ENCODE measurements at regions not wholly inside any gene's neighbourhood (a gene's known extent, or its start where the extent isn't known, plus 50 kb on each side); places are given as distances from the start of the nearest gene placed in this dataset.

- DNase-seq (ENCODE audit: low read depth in 4 of 4, low spot score in 1 of 4) = no peak
Observed at GRCh38 chr2:21920721-21921120, 797.0 kb downstream of the TDRD15 start.

- DNase-seq (ENCODE audit: low read depth in 4 of 4, low spot score in 1 of 4) = no peak
Observed at GRCh38 chr2:21924640-21925285, 801.0 kb downstream of the TDRD15 start.

GRCh38 chr2:21928292-21928691 lies 804.5 kb downstream of the TDRD15 start:
- DNase-seq (ENCODE audit: low read depth in 4 of 4, low spot score in 1 of 4) = no peak

DNA sequence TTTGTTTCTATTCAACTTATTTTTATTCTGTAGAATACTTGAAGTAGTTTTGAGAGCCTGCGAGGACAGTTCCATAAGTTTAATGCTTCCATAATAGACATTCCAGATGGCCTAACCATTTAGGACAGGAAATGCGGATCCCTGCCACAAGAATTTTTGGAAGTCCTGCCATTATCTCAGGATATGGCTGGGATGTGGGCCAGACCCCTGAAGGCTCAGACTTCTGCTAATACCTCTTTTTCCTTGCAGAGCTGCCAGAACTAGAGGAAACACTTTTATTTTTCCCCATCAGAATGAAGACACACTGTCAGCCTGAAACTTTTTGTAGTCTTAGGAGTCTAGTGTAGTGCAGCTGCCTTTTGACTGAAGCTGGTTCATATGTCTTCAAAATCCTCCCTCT lies 806.5 kb downstream of the TDRD15 start:
- DNase-seq (ENCODE audit: low read depth in 4 of 4, low spot score in 1 of 4) = no peak

DNA sequence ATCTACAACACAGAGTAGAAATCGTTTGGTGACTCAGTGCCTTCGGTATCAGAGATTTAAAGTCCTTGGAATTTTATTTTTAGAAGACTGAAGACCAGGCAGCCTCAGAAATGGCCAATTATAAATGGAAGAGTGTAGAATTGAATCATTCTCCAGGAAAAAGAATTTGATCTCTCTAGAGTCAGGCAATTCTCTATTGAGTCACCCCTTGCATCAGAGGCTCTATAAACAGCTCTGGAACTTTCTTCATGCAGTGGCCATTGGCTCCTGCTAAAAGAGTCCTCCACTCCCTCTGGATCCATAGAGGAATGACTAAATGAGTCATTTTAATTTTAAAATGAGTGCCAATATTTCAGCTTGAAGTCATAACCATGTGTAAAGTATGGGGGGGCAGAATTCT lies 816.2 kb downstream of the TDRD15 start:
- DNase-seq (ENCODE audit: low read depth in 4 of 4, low spot score in 1 of 4) = no peak

DNA sequence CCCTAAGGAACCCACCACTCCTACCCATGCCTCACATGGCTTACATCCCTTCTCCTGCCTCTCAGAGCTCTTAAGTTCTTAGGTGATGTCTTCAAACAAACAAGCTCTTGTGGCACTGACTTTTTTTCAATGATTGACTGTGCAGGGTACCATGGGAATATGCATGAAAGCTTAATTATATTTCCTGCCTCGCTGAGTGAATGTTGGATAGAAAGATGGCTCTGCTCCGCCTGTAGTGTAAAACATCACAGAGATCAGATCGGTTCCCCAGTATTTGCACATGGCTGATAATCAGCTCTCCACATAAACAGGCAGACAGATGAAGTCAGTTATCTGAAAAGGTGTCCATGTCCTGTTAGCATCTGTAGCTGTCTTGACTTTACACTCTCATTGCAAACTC lies 820.8 kb downstream of the TDRD15 start:
- no peak for DNase-seq (ENCODE audit: low read depth in 4 of 4, low spot score in 1 of 4)

GRCh38 chr2:21945658-21946057 lies 821.9 kb downstream of the TDRD15 start:
- no peak for DNase-seq (ENCODE audit: low read depth in 4 of 4, low spot score in 1 of 4)

GRCh38 chr2:21947046-21947445 lies 823.3 kb downstream of the TDRD15 start:
- DNase-seq (ENCODE audit: low read depth in 4 of 4, low spot score in 1 of 4) = no peak

DNA sequence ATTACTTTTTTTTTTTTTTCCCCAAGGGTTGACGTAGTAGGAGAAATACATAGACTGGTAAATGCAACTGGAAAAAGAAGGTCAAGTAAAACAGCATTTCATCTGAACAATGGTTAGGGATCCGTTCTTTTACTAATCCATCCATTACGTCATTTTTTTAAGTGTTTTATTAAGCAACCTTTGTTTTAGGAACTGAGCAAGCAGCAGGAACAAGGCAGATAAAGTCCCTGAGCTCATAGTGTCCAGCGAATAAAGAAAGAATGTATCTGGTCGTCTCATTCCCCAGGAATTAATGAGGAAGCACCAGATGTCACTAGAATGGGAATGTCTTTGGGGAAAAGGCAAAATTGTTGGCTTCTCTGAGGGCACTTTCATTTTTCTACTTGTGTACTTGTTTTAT lies 842.4 kb downstream of the TDRD15 start:
- no peak for DNase-seq (ENCODE audit: low read depth in 4 of 4, low spot score in 1 of 4)

- no peak for DNase-seq (ENCODE audit: low read depth in 4 of 4, low spot score in 1 of 4)
Observed at GRCh38 chr2:21970971-21971370, 847.2 kb downstream of the TDRD15 start.

DNA sequence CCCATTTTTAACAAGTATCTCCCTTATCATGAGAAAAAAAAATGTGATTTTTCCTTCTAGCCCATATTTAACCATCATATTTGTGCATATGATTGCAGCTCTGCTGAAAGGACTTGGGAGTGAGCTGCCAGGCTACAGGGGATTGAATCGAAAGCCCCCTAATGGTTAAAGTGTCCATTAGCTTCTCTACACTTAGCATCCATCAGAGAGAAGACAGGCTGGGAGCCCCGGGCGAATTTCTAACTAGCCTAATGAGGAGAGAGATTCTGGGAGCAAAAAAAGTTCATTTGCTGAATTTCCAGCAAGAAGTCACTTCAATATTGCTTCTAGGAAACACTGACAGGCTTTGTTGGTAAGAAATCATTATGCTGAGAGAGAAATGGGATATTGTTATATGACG lies 848.8 kb downstream of the TDRD15 start:
- no peak for DNase-seq (ENCODE audit: low read depth in 4 of 4, low spot score in 1 of 4)

GRCh38 chr2:21981127-21981526 lies 857.4 kb downstream of the TDRD15 start:
- no peak for DNase-seq (ENCODE audit: low read depth in 4 of 4, low spot score in 1 of 4)

DNA sequence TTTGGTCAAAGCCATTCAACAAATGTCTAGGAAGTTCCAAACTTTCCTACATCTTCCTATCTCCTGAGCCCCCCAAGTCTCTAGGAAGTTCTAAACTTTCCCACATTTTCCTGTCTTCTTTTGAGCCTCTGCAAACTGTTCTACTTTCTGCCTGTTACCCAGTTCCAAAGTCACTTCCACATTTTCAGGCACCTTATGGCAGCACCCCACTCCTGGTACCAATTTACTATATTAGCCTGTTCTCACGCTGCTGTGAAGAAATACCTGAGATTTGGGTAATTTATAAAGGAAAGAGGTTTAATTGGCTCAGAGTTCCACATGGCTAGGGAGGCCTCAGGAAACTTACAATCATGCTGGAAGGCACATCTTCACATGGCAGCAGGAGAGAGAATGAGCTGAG lies 869.2 kb downstream of the TDRD15 start:
- DNase-seq (ENCODE audit: low read depth in 4 of 4, low spot score in 1 of 4) = no peak

DNA sequence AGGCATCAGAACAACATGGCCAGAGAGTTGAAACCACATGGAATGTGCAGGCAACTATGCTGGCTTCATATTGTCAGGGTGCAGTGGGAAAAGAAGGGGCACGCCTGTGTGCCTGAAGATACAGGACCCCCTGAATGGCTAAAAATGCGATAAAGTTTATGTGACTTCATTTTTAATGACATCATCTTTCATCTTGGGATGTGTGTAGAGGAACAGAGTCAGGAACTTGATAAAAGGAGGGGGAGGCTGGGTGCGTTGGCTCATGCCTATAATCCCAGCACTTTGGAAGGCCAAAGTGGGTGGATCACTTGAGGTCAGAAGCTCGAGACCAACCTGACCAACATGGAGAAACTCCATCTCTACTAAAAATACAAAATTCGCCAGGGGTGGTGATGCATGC lies 872.6 kb downstream of the TDRD15 start:
- no peak for DNase-seq (ENCODE audit: low read depth in 4 of 4, low spot score in 1 of 4)

DNA sequence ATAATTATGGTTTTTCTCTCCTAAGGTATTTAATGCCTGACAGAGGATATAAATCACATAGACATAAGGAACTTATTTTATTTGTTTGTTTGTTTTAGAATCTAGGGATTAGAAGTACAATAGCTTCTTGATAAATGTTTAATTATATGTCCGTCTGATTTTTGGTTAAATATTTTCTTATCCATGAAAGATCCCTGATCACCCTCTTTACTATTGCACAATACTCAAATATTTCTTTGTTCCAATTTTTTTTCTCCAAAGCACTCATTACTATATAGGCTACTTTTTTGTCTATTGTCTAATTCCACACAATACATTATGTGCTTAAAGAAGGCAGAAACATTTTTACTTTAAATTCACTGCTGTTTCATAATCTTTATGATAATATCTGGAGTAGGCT lies 875.8 kb downstream of the TDRD15 start:
- DNase-seq (ENCODE audit: low read depth in 4 of 4, low spot score in 1 of 4) = no peak

DNA sequence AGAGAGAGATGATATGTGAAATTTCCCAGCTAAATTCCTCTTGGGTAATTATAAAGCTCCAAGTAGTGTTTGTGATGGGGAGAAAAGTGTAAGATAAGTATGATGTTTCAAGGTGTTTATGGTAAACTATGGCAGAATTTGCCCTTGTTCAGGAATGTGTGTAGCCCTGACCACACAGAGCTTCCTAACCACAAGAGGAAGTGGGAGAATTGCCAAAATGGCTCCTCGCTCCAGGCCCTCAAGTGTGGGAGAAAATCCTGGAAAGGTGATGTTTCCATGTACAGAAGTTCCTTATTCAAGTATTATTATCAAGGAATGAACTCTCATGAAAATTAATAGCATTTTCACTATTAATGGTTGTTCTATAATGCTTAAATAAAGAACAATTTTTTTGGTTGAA lies 878.3 kb downstream of the TDRD15 start:
- DNase-seq (ENCODE audit: low read depth in 4 of 4, low spot score in 1 of 4) = no peak

GRCh38 chr2:22003270-22003669 lies 879.5 kb downstream of the TDRD15 start:
- DNase-seq (ENCODE audit: low read depth in 4 of 4, low spot score in 1 of 4) = no peak

DNA sequence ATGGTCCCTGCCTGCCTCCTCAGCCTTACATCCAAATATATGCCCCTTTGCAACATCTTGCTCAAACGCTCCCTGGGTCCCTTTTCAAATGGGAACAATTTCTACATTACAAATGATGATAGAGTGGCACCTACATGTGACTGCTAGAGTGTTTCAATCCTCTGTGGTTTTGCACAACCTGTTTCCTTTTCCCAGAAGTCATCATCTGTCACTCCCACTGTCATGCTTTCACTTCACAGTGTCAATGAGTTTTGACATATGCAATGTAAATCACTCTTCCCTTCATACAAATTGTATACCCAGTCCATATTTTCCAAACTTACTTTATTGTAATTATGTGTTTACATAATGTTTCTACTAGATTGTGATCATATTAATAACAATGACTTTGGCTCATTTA lies 887.3 kb downstream of the TDRD15 start:
- no peak for DNase-seq (ENCODE audit: low read depth in 4 of 4, low spot score in 1 of 4)

DNA sequence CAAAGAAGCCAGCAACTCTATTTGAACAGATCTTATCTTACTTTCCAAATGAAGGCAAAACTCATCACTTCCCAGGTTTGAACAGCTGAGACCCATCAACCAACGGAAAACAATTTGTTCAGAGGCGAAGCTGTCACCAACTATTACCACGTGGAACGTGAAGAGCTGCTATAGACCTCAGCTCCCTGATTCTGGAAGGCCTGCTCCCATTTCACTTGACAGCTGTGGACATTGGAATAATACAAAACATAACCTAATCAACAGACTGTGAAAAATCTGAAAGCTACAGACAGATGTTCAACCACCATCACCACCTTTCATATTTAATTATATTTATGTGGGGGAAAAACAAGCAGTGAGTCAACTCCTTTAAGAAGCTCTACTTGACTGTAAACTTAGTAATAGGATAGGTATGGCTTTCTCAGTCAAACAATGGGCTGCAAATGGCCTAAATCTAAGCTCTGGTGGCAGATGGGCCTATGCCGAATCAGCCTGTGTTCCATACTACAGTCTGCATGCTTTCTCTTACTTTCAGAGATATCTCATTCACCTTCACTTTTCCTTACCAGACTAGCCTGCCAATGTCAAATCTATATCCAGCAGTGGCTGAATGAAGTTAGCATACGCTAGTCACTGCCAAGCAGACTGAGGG lies 896.4 kb downstream of the TDRD15 start:
- DNase-seq (ENCODE audit: low read depth in 4 of 4, low spot score in 1 of 4) = no peak

DNA sequence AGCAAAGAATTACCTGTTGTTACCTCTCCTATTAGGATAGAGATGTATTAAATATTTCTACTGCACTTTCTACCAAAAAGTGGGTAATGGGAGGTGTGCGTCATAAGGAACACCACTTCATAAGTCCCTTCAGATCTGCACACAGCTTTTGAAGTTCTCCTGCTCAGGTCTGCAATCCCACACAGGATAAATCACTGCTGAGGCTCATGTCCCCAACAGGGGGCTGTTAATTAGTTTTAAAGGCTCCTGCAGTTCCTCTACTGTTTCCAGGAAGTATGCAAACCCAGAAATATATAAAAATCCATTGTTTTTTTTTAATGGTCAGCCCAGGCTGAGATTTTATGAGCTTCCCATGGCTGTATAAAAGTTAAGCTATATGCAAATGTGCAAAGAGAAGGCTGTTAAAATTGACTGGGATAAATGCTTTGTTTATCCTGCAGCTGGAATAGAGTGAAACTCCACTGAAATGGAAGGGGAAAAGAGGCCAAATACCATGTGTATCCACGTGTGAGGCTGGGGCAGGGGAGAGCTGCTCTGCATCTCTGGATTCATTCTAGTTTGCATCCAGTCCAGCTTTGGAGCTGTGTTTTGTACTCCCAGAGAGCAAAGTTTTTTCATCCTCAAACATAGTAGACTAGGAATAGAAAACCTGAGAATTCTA lies 903.7 kb downstream of the TDRD15 start:
- no peak for DNase-seq (ENCODE audit: low read depth in 4 of 4, low spot score in 1 of 4)

GRCh38 chr2:22035361-22035830 lies 911.6 kb downstream of the TDRD15 start:
- DNase-seq (ENCODE audit: low read depth in 4 of 4, low spot score in 1 of 4) = no peak

DNA sequence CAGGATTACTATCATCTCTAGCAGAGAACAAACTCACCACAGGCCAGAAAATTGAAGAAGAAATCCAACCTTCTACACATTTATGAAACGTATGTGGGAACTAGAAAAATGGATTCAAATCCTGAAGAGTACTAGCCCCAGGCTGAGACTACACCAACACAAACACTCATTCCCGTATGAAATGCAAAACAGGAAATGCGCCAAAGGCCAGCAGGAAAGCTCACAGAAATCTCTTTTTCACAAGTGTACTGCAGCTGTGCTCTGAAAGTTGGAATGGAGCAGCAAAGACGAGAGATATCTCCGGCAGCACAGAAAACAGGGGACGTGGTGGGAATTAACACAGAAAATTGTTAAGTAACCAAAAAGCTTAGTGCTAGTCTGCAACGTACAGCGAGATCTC lies 913.5 kb downstream of the TDRD15 start:
- no peak for DNase-seq (ENCODE audit: low read depth in 4 of 4, low spot score in 1 of 4)

DNA sequence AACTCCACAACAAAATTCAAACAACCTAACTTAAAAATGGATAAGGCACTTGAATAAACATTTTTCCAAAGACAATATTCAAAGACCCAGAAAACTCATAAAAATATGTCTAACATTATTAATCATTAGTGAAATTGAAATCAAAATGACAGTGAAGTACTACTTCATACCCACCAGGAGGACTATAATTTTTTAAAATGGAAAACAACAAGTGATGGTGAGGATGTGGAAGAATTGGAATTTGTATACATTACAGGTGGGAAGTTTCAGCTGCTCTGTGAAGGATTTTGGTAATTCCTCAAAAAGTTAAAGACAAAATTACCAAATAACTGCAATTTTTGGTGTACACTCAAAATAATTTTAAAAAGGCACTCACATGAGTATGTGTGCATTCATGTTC lies 920.0 kb downstream of the TDRD15 start:
- DNase-seq (ENCODE audit: low read depth in 4 of 4, low spot score in 1 of 4) = no peak
